Effector memory CD4-positive, alpha-beta T cell (primary cell): ENCODE measurements at regions not wholly inside any gene's neighbourhood (a gene's known extent, or its start where the extent isn't known, plus 50 kb on each side); places are given as distances from the start of the nearest gene placed in this dataset.
"Not testable (repeated sequence)": the region's sequence is repeated elsewhere in the genome, so short reads cannot be mapped to it uniquely, and the experiment has no call there.

Experiments used
- DNase-seq, 3 donors: peaks; one replicate each; pipeline ENCODE4 v3.0.0-alpha.2; 2020
- H3K27ac ChIP-seq: 2 replicates; pipeline ENCODE4 v1.7.0; 2013; ENCODE audit warnings: mild to moderate bottlenecking, low read length, moderate library complexity; ENCODE audit not compliant: insufficient read depth, poor library complexity, severe bottlenecking
- H3K27me3 ChIP-seq: replicated peaks from 2 replicates; pipeline ENCODE4 v1.7.0; 2013; ENCODE audit warnings: mild to moderate bottlenecking, low read length; ENCODE audit not compliant: insufficient read depth, control insufficient read depth, poor library complexity, severe bottlenecking
- H3K36me3 ChIP-seq: 2 replicates; pipeline ENCODE4 v1.7.0; 2013; ENCODE audit warnings: mild to moderate bottlenecking, low read length, moderate library complexity; ENCODE audit not compliant: control insufficient read depth, insufficient read depth
- H3K4me1 ChIP-seq: 2 replicates; pipeline ENCODE4 v1.7.0; 2013; ENCODE audit warnings: low read length, mild to moderate bottlenecking; ENCODE audit not compliant: control insufficient read depth, insufficient read depth, poor library complexity, severe bottlenecking
- H3K4me3 ChIP-seq: 2 replicates; pipeline ENCODE4 v1.7.0; 2013; ENCODE audit warnings: low read length, low read depth, mild to moderate bottlenecking; ENCODE audit not compliant: insufficient read depth, poor library complexity, severe bottlenecking
- H3K9me3 ChIP-seq: 2 replicates; pipeline ENCODE4 v1.7.0; 2013; ENCODE audit warnings: mild to moderate bottlenecking, low read length, moderate library complexity; ENCODE audit not compliant: control insufficient read depth

DNA sequence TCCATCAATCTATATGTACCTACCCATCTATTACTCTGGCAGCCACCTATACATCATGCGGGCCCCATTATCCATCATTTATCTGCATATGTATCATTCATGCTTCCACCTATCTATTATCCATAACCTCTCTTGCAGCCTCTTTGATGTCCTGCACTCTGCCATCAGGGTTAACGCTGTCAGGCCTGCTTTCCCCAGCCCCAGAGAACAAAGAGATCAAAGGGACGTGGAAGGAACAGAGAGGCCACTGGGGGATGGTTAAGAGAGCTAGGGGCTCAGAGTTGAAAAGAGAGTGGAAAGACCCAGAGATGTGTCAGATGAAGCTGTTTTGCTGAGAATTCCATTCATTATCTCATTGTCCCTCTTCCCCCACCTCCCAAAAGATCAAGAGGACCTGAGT lies 67.3 kb upstream of the CCDC167 start:
- H3K27ac ChIP-seq: no peak overlapping the region
- no peaks in the 10 kb centered on the region for H3K9me3 ChIP-seq
- H3K27me3 ChIP-seq: no peaks in the 10 kb centered on the region
- no peak overlapping the region for H3K4me3 ChIP-seq
- no peak for DNase-seq
- peaks cover 9% of the 10 kb centered on the region for H3K4me1 ChIP-seq
- no peaks in the 10 kb centered on the region for H3K36me3 ChIP-seq

DNA sequence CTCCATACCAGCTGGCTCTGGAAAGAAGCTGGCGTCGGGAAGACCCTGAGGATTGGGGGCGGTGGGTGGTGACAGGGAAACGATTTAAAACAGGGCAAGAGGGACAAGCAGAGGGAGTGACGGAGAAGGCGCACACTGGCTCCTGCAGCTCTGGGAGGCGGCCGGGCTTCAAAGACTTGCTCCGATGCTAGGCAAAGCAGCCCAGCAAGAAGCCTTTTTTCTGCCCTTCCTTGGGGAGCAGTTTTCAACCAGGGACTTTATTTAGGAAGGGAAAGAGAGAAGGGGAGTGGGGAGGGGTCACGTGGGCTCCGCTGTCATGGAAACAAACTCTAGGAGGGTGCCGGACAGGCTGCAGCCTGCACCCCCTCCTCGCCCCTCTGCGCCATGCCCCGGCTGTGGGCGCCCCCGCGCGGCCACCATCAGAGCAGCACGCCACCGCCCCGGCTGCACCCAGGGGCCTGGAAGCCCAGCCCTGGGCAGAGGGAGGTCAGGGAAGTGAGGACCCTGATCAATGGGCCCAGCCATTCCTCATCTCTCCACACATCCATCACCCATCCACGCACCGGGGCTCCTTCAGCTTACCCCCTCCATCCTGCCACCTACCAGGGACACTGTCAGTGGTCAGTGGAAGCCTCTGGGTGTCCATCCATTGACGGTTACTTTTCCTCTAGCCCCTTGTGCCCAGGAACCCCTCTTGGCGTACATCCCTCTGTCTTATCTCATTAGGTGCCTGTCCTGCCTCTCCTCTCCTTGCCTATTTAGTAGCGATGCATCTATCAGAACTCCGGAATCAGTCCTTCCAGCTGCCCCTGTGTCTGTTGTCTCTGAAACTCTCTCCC lies 66.6 kb upstream of the CCDC167 start:
- H3K4me3 ChIP-seq: peak overlapping the region; percentile 31
- DNase-seq: peak; percentile 46 to 60 (median 59)

DNA sequence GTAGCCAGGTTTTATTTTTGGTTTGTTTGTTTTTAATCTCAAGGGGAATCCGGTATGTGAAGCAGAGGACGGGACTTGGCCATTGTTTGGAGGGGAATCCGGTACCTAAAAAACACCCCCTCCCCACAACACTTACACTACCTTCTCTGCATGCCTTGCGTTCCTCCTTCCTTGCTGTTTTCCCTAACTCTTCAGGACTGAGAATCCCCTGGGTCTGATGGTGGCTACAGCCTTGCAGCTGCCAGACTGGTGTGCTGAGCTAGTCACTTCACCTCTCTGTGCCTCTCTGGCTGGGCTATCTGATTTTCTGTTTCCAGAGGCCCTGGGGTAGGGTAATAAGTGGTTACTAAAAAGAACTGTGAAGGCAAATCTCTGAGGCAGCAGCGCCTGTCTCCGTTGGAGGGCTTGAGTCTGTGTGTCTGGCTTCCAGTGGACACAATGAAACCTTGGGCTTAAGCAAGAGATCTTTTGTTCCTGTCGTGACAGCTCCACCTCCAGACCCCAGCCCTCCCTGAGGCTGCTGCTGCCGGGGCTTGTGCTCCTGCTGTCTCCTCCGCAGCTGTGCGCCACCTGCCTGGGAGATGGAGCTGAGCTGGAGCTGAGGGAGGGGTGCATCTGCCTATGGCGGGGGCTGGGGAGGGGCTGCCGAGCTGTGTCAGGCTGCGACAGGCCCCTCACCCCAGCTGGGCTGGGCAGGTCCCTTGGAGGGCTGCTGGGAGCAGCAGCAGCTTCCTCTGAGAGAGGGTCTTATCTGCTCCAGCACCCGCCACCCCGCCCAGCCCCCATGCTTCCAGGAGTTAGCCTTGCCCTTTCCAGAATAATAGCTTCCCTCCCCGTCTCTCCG lies 65.8 kb upstream of the CCDC167 start:
- no peak overlapping the region for H3K27ac ChIP-seq
- H3K9me3 ChIP-seq: no peaks in the 10 kb centered on the region
- H3K4me3 ChIP-seq: peak overlapping the region; percentile 31
- peaks cover 9% of the 10 kb centered on the region for H3K4me1 ChIP-seq
- no peaks in the 10 kb centered on the region for H3K27me3 ChIP-seq
- DNase-seq: no peak
- H3K36me3 ChIP-seq: no peaks in the 10 kb centered on the region

More for the DNA sequence above, 66.6 kb upstream of the CCDC167 start:
- no peaks in the 10 kb centered on the region for H3K27me3 ChIP-seq
- H3K36me3 ChIP-seq: no peaks in the 10 kb centered on the region
- H3K27ac ChIP-seq: no peak overlapping the region
- no peaks in the 10 kb centered on the region for H3K9me3 ChIP-seq
- peaks cover 9% of the 10 kb centered on the region for H3K4me1 ChIP-seq

DNA sequence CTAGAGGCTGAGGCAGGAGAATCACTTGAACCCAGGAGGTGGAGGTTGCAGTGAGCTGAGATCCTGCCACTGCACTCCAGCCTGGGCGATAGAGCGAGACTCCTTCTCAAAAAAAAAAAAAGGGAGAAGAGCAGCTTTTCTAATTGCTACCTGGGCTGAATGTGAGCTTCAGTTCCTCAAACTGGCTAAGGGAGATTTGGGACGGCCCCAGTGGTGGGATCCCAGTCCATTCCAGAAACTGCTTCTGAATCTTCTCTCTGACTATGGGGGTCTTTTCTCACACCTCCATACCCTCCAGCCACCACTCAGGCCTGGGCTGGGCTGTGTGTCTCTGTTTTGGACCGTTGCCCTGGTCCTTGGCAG lies 63.2 kb upstream of the CCDC167 start:
- not testable (repeated sequence) for H3K36me3 ChIP-seq, H3K27ac ChIP-seq, DNase-seq, H3K9me3 ChIP-seq, H3K27me3 ChIP-seq, H3K4me3 ChIP-seq
- H3K4me1 ChIP-seq: peaks cover 15% of the 10 kb centered on the region

DNA sequence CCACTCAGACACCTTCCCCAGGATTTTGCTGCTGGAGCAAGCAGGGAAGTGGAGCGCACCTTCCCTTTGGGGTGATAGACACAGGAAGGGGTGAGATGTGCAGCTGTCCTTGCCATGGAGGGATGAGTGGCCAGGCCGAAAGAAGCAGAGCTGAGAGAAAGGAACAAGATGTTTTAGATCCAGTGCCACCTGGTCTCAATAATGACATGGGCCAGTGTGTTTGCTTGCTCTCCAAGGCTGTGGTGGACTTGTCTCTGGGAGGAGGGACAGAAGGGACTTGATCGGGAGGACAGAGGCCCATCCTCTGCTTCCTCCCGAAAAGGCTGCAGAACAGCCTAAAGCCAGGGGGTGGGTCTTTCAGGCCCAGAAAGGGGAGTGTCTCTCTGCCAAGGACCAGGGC lies 61.7 kb upstream of the CCDC167 start:
- H3K4me3 ChIP-seq: no peak overlapping the region
- no peaks in the 10 kb centered on the region for H3K27me3 ChIP-seq
- no peaks in the 10 kb centered on the region for H3K36me3 ChIP-seq
- no peak overlapping the region for H3K27ac ChIP-seq
- no peaks in the 10 kb centered on the region for H3K9me3 ChIP-seq
- no peak for DNase-seq
- H3K4me1 ChIP-seq: peaks cover 13% of the 10 kb centered on the region

DNA sequence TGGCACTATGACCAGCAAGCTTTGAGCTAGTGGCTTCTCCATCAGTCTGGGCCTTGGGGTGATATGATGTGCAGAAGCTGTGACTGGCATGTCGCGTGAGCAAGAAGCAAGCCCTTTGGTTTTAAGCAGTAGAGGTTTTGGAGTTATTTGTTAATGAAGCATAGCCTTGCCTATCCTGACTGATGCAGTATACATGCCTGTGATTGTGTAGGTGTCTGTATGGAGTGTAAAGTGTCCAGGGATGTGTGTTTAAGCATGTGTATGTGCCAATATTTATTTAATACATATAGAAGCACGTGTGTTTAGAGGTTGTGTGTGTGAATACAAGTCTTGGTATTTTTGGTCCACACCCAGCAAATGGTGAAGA lies 61.0 kb upstream of the CCDC167 start:
- no peak for DNase-seq
- no peak overlapping the region for H3K4me3 ChIP-seq
- no peaks in the 10 kb centered on the region for H3K9me3 ChIP-seq
- peaks cover 7% of the 10 kb centered on the region for H3K4me1 ChIP-seq
- no peaks in the 10 kb centered on the region for H3K27me3 ChIP-seq
- H3K27ac ChIP-seq: no peak overlapping the region
- H3K36me3 ChIP-seq: no peaks in the 10 kb centered on the region

DNA sequence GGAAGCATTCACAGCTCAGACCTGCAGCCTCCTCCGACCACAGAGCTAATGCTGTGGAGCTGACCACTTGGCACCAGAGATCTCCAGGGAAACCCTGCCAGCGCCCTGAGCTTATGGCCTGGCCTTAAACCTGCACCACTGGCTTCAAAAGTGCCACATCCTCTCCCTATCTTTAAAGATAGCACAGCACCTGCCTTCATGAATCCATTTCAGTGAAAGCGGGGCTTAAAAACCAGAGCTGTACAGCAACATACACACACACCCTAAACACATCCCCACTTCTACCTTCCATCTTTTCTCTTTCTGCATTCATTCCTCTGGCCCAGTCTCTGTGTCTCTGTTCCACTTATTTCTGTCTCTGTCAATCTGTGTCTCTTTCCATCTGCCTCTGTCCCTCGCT lies 59.8 kb upstream of the CCDC167 start:
- no peak for DNase-seq
- Histone ChIP-seq H3K27me3 (no peaks in the 10 kb centered on the region), H3K36me3 (no peaks in the 10 kb centered on the region), H3K4me1 (peaks cover 6% of the 10 kb centered on the region), H3K27ac (no peak overlapping the region), H3K4me3 (no peak overlapping the region), H3K9me3 (no peaks in the 10 kb centered on the region)

DNA sequence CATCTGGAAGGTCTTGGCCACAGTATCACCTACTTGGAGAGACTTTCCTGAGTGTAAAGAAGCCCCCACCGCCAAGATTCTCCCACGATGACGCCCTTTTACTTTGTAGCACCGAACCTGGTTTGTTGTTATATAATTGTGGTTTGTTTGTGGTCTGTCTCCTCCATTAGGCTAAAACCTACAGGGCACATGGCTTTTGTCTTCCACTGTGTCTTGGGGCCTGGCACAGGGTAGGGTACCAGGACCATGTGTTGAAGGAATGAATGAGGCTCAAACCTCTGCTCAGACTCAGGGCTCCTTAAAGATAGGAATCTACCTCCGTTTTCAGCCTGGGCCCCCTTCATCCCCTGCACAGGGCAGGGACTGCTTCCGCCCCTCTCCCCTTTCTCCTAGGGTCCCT lies 59.4 kb upstream of the CCDC167 start:
- no peak overlapping the region for H3K27ac ChIP-seq
- H3K36me3 ChIP-seq: no peaks in the 10 kb centered on the region
- peaks cover 6% of the 10 kb centered on the region for H3K4me1 ChIP-seq
- H3K9me3 ChIP-seq: no peaks in the 10 kb centered on the region
- no peak overlapping the region for H3K4me3 ChIP-seq
- H3K27me3 ChIP-seq: no peaks in the 10 kb centered on the region
- DNase-seq: no peak

DNA sequence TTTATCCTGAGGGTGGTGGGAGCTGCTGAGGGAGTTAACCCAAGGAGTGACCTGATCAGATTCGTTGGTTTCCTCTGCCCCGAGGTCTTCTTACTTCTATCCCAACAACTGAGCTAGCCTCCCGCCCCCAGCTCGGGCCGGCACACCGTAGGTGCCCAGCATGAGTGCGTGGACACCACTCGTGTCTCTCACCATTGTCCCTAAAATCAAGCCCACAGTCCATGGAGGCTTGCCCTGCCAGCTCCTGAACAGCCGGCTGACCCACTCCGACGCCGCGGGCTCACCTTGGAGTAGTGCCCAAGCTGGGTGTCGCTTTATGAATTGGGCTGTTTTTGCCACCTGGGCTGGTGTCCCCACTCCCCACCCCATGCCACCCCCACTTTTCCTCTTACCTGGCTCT lies 59.0 kb upstream of the CCDC167 start:
- Histone ChIP-seq H3K27me3 (no peaks in the 10 kb centered on the region), H3K36me3 (no peaks in the 10 kb centered on the region), H3K4me1 (peaks cover 6% of the 10 kb centered on the region)

DNA sequence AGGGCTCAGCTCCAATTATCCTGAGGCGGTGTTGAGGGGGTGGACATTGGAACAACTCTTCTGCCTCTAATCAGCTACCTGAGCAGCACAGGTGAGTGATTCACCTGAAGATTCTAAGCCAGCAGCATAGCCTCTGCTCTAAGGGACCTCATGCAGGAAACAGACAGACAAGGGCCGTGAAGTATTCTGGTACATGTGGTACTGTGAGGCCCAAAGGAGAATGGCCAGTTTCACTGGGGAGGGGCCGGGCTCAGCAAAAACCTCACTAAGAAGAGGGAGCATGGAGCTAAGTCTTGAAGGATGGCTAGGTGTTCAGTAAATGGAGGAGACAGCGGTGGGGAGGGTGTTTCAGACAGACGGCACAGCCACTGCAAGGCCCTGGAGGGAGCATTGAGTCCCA lies 58.5 kb upstream of the CCDC167 start:
- no peak overlapping the region for H3K4me3 ChIP-seq
- H3K27ac ChIP-seq: no peak overlapping the region
- no peaks in the 10 kb centered on the region for H3K27me3 ChIP-seq
- H3K4me1 ChIP-seq: peaks cover 6% of the 10 kb centered on the region
- H3K36me3 ChIP-seq: no peaks in the 10 kb centered on the region
- no peaks in the 10 kb centered on the region for H3K9me3 ChIP-seq
- no peak for DNase-seq

More for the DNA sequence above, 59.0 kb upstream of the CCDC167 start:
- DNase-seq: no peak
- Histone ChIP-seq H3K9me3 (no peaks in the 10 kb centered on the region), H3K27ac (no peak overlapping the region), H3K4me3 (no peak overlapping the region)
